Transverse colon (tissue), 4 donors: ENCODE measurements at regions not wholly inside any gene's neighbourhood (a gene's known extent, or its start where the extent isn't known, plus 50 kb on each side); places are given as distances from the start of the nearest gene placed in this dataset.

Source experiments
- DNase-seq: peaks from one replicate; pipeline ENCODE4 v3.0.0-alpha.2; 2019
- H3K27ac ChIP-seq, 4 donors: fragments of 200-600 bp; sonication (generic); 2 replicates each; pipeline ENCODE4 v1.5.1; 2016 to 2018; ENCODE audit warnings: inconsistent platforms in 4 of 4
- H3K27me3 ChIP-seq: fragments of 200-600 bp; sonication (generic); 2 replicates; pipeline ENCODE4 v1.5.1; 2017; ENCODE audit warnings: inconsistent platforms
- H3K36me3 ChIP-seq, 4 donors: fragments of 200-600 bp; sonication (generic); 2 replicates each; pipeline ENCODE4 v1.5.1; 2017 to 2019; ENCODE audit warnings: inconsistent platforms in 4 of 4
- H3K4me1 ChIP-seq, 4 donors: fragments of 200-600 bp; sonication (generic); 2 replicates each; pipeline ENCODE4 v1.5.1; 2017 to 2020; ENCODE audit warnings: inconsistent platforms in 4 of 4
- H3K4me3 ChIP-seq, 4 donors: fragments of 200-600 bp; sonication (generic); 1 replicate in 1 of 4; 2 replicates in 3 of 4; pipeline versions ENCODE4 v1.5.1 to v1.6.1; 2017 to 2019; ENCODE audit warnings: inconsistent platforms in 4 of 4
- H3K9me3 ChIP-seq, 2 donors: fragments of 200-600 bp; sonication (generic); 2 replicates each; pipeline ENCODE4 v1.5.1; 2017 to 2019; ENCODE audit warnings: inconsistent platforms in 2 of 2
- EP300 ChIP-seq: sonication (generic); formaldehyde crosslinking; IDR thresholded peaks from one replicate; pipeline ENCODE4 v1.6.1; 2017; ENCODE audit warnings: antibody characterized with exemption, low read depth
- POLR2A ChIP-seq: fragments of 450-650 bp; IDR thresholded peaks from one replicate; pipeline ENCODE4 v1.6.1; 2016; ENCODE audit warnings: antibody characterized with exemption, mild to moderate bottlenecking, moderate library complexity
- POLR2AphosphoS5 ChIP-seq, 3 donors: sonication (generic); formaldehyde crosslinking; IDR thresholded peaks; one replicate each; pipeline ENCODE4 v1.6.1; 2016; ENCODE audit warnings: antibody characterized with exemption in 3 of 3
- WGBS, 2 donors: methylation state at CpG; one replicate each; pipeline ENCODE4 v1.1.5; 2018; ENCODE audit warnings: low coverage in 1 of 2; 5-methylcytosine and 5-hydroxymethylcytosine counted together
- in situ Hi-C, 4 donors: fragments of 200-750 bp; cut with MboI; loops; one replicate each; pipeline versions ENCODE4 v1.15.0 to v1.15.1; 2017; ENCODE audit warnings: low sequenced_read_pairs in 3 of 4, low pct_ligation_motif_present in 1 of 4, low pct_unique_long_range_greater_than_20kb in 1 of 4
- intact Hi-C: fragments of 100-400 bp; cut with DNase I; formaldehyde crosslinking; loops from one replicate; pipeline ENCODE4 v1.15.1; 2023; ENCODE audit warnings: low total_unique reads
- TF ChIP-seq, protein P1 (sequence below), 5 experiments: fragments of 200-600 bp in 3 of 5; fragments of 450-650 bp in 2 of 5; sonication (generic) in 3 of 5; IDR thresholded peaks; 1 replicate in 2 of 5; 2 replicates in 3 of 5; pipeline ENCODE4 v1.5.1; 2016 to 2017; ENCODE audit warnings: antibody characterized with exemption in 5 of 5, inconsistent platforms in 3 of 5, mild to moderate bottlenecking in 2 of 5, moderate library complexity in 1 of 5

DNA sequence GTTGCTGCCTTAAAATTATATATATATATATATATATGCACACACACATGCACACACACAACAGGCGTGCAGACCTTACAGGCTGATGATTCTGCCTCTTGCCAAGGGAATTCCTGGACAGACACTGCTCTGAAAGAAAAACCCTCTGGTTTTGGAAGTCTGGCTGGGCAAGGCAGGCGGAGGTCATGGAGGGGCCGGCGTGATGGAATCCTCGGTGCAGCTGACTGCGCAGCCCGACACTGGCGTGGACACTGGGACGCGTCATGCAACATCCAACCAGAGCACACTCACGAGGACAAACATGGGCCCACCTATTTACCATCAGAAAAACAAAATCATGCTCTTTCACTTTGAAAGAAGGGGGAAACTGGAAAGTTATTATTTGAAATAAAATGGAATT, 235.3 kb downstream of the ZNF516 start:
- TF ChIP-seq EP300 (no peak), POLR2AphosphoS5 (IDR thresholded peaks at IDR 0.05) (no peak), POLR2A (no peak)
- TF ChIP-seq, protein P1, sequence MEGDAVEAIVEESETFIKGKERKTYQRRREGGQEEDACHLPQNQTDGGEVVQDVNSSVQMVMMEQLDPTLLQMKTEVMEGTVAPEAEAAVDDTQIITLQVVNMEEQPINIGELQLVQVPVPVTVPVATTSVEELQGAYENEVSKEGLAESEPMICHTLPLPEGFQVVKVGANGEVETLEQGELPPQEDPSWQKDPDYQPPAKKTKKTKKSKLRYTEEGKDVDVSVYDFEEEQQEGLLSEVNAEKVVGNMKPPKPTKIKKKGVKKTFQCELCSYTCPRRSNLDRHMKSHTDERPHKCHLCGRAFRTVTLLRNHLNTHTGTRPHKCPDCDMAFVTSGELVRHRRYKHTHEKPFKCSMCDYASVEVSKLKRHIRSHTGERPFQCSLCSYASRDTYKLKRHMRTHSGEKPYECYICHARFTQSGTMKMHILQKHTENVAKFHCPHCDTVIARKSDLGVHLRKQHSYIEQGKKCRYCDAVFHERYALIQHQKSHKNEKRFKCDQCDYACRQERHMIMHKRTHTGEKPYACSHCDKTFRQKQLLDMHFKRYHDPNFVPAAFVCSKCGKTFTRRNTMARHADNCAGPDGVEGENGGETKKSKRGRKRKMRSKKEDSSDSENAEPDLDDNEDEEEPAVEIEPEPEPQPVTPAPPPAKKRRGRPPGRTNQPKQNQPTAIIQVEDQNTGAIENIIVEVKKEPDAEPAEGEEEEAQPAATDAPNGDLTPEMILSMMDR (IDR thresholded peaks at IDR 0.05), result no peak
- Histone ChIP-seq H3K4me1 (peaks cover 0 to 13% (median 2%) of the 10 kb centered on the region in 4 donors), H3K9me3 (no peaks in the 10 kb centered on the region), H3K36me3 (no peaks in the 10 kb centered on the region), H3K4me3 (no peak overlapping the region), H3K27ac (no peak overlapping the region), H3K27me3 (no peaks in the 10 kb centered on the region)
- 70 to 72% methylated on average over 7 to 11 of the region's 11 CpGs for WGBS, 2 donors
- in situ Hi-C loops, result no loop called here
- intact Hi-C loops, result loop anchor here (10.0 kb wide), 1 partner anchor 1235 kb away; no protein-coding TSS in a partner anchor
- no peak for DNase-seq

GRCh38 chr18:76259096-76259495, 235.9 kb downstream of the ZNF516 start:
- intact Hi-C loops, result loop anchor here (10.0 kb wide), 1 partner anchor 1234 kb away; no protein-coding TSS in a partner anchor

DNA sequence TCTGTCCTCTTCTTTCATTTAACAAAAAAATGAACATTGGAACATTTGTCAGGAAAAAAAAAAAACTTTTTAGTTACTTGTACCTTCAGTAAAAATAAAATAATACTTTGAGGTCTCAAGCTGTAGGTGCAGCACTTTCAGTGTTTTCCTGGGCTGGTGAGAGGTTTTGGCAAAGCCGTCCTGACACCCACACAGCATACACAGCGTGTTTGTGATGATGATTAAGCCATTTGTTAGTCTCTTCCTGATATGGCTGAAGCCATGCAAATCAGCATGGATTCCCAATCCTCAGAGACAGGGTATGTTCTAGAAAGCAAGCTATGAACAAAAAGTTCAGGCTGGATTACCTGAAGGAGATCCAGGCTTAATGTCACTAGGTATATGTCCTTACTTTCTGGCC, 236.8 kb downstream of the ZNF516 start:
- TF ChIP-seq POLR2A (no peak), POLR2AphosphoS5 (IDR thresholded peaks at IDR 0.05) (no peak), EP300 (no peak)
- TF ChIP-seq, protein P1 (IDR thresholded peaks at IDR 0.05), result no peak
- Histone ChIP-seq H3K27me3 (no peaks in the 10 kb centered on the region), H3K4me1 (peaks cover 0 to 4% (median under 1%) of the 10 kb centered on the region in 4 donors), H3K4me3 (no peak overlapping the region), H3K36me3 (no peaks in the 10 kb centered on the region), H3K9me3 (no peaks in the 10 kb centered on the region), H3K27ac (no peak overlapping the region)
- WGBS, 2 donors, result 53% methylated on average over 2 of the region's 2 CpGs; no CpG with 5 or more reads in 1 of the 2 donors
- no peak for DNase-seq
- intact Hi-C loops (loop anchor here (10.0 kb wide), 1 partner anchor 1233 kb away; no protein-coding TSS in a partner anchor), in situ Hi-C loops (no loop called here)

More at GRCh38 chr18:76259096-76259495, 235.9 kb downstream of the ZNF516 start:
- Histone ChIP-seq H3K27ac (peak overlapping the region in 1 of 4 donors; percentile 2), H3K27me3 (no peaks in the 10 kb centered on the region), H3K36me3 (no peaks in the 10 kb centered on the region), H3K4me1 (peaks cover 0 to 9% (median 2%) of the 10 kb centered on the region in 4 donors), H3K4me3 (no peak overlapping the region), H3K9me3 (no peaks in the 10 kb centered on the region)
- 69 to 70% methylated on average over 8 to 10 of the region's 10 CpGs for WGBS, 2 donors
- in situ Hi-C loops, result no loop called here
- TF ChIP-seq POLR2AphosphoS5 (IDR thresholded peaks at IDR 0.05), result no peak
- TF ChIP-seq, protein P1 (IDR thresholded peaks at IDR 0.05), result no peak
- TF ChIP-seq EP300, result no peak
- no peak for TF ChIP-seq POLR2A
- no peak for DNase-seq

- TF ChIP-seq, protein P1 (IDR thresholded peaks at IDR 0.05), result no peak
- TF ChIP-seq POLR2A (no peak), EP300 (no peak), POLR2AphosphoS5 (IDR thresholded peaks at IDR 0.05) (no peak)
- no peak for DNase-seq
- intact Hi-C loops (loop anchor here (10.0 kb wide), 1 partner anchor 1230 kb away; no protein-coding TSS in a partner anchor), in situ Hi-C loops (no loop called here)
- Histone ChIP-seq H3K4me1 (peaks cover 0 to 4% (median 0%) of the 10 kb centered on the region in 4 donors), H3K27ac (no peak overlapping the region), H3K27me3 (no peaks in the 10 kb centered on the region), H3K36me3 (no peaks in the 10 kb centered on the region), H3K9me3 (no peaks in the 10 kb centered on the region), H3K4me3 (no peak overlapping the region)
- 89 to 91% methylated on average over 7 to 23 of the region's 23 CpGs for WGBS, 2 donors
Measured at GRCh38 chr18:76255070-76255683, 239.9 kb downstream of the ZNF516 start.
